ENCODE measurements at regions not wholly inside any gene's neighbourhood (a gene's known extent, or its start where the extent isn't known, plus 50 kb on each side); places are given as distances from the start of the nearest gene placed in this dataset.
"Not testable (repeated sequence)": the region's sequence is repeated elsewhere in the genome, so short reads cannot be mapped to it uniquely, and the experiment has no call there.

DNA sequence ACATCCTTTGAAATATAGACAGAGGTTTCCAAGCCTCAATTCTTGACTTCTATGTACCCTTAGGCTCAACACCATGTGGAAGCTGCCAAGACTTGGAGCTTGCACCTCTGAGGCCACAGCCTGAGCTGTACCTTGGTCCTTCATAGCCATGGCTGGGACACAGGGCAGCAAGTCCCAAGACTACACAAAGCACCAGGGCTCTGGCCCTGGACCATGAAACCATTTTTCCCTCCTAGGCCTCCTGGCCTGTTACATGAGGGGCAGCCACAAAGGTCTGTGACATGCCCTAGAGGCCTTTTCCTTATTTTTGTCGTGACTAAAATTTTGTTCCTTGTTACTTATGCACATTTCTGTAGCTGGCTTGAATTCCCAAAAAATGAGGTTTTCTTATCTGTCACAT, 953.1 kb upstream of the ADGRL4 start:
- no peak for DNase-seq

DNA sequence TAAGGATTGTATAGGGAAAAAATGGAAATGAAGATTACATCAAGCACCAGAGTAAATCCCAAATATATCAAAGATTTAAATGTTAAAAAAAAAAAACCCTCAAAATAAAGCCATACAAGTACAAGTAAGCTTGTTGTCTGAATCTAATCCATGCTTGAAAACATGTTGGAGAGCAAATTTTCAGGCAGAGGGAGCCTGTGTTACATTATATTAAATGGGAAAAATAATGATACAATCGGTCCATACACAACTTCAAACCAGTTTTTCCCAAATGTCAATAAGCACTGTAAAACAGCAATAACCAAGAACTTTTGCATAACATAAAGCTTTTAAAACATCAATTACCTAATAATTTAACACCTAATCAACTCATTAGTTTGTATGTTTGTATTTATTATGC, 949.4 kb upstream of the ADGRL4 start:
- DNase-seq = no peak

DNA sequence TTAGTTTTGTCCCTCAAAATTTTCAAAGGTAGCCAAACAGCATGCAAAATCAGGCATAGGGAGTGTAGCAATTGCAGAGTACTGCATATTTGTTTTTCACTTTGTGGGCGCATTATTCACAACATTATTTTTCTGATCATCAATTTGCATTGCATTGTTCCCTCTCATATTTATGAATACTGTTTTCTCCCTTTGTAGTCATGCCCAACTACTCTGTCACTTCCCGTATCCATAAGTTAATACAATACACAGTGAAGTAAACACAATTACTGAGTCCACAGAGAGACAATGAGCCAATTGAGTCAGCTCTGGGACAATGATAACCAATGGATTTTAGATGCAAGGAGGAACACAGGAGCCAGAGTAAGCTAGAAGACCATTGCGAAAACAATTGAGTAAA, 944.0 kb upstream of the ADGRL4 start:
- no peak for DNase-seq

DNA sequence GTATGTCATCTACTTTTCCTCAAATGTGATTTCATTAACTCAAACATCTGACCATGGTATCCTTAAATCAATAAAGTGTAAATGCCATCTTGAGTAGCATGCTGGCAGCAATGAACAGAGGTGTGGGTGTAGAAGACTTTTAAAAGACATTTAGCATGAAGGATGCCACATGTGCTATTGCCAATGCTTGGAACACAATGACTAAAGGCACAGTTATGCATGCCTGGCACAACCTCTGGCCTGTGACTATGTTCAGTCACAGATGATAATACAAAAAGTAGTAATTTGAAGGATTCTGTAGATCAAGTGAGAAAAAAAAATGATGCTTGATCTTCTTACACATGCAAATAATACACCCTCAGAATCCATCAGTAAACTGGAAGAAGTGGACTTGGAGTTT, 938.9 kb upstream of the ADGRL4 start:
- no peak for DNase-seq

DNA sequence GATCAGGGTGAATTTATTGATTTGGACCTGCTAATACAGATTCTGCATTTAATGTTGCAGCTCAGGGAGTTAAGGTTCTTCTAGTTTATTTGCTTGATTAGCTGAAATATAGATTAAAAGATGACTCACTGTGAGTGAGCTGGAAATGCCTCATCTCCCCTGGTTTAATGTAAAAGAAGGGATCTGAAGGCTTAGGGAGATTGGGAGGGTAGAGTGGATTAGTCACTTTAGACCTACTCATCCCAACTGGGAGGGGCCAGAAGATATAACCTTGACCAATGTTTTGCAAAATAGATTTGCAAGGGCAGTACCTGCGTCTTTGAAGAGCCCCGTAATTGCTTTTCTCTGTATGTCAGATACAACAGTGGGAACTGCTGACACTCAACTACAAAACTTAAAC, 922.8 kb upstream of the ADGRL4 start:
- DNase-seq = no peak

DNA sequence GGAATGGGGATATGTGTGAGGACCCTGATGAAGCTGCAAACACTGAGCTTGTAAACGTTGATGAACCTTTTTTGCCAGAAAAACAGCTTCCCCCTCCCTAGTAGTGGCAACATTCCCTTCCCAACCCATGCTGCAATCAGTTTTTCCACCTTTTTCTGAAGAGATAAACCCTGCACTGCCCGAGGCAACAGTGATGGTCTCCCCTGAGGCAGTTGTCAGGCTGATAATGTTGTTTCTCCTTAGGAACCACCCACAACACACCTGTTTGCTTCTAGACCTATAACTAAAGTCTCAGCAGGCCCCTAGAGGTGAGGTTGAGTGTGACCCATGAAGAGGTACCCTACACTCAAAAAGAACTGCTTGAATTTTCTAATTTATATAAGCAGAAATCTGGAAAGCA, 922.4 kb upstream of the ADGRL4 start:
- DNase-seq = no peak

DNA sequence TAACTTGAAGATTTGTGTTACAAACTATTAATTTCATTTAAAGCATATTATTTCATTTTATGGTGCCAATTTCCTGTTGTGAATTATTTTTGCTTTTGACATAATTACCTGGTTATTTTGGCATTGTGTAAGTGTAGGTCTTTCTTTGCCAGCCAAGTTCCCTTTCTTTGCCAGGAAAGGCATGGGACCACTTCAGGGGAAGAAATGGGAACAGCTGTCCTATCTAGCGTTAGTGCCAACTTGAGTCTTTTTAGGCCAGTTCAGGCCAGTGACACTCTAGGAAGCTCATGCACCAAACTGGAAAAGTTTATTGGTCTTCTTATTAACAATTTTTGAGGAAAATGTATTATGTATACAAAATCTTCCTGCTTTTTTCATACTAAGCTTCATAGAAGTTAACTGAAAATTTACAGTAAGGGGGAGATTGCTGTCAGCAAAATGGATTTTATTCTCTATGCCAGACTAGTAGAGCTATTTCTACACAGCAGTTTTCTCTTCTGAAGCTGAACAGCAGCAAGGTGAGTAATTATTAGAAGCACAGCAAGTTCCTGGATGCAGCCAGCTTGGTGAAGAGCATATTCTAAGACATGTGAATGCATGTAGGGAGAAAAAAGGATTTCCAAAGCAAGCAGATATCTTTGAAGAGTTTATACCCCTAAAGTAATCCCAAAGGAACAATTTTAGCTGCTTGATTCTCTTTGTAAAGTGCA, 914.6 kb upstream of the ADGRL4 start:
- no peak for DNase-seq

DNA sequence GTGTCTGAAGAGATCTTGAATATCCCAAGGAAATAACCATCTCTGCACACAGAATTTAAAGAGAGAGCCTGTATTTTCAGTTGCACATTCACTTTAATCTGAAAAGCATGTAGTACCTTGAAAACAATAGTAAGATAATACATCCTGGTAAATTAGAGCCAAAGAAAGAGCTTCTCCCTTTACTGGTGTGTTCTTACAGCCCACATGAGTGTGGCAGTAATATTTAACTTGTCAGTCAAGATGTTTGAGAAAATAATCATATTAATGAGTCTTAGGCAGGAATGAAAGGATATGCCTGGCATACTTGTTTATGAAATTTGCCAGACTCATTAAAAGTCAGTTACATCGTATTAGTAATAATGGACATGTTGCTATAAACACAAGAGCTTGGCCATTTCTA, 908.4 kb upstream of the ADGRL4 start:
- DNase-seq = no peak

DNA sequence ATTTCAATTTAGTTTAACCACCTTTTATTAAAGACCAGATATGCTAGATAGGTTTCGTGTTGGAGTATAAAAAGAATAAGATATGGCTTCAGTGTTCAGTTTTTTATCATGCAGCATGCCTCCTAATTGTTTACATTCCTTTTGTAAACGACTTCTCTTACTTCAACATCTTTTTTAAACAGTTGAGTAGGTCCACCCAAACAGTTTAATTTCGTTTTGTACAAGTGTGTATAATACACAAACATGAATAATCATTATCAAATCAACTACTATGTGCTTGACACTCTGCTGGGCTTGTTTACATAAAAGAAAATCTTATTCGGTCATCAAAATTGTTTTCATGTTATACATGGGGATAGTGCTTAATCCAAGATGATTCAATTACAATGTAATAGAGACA, 906.3 kb upstream of the ADGRL4 start:
- no peak for DNase-seq

DNA sequence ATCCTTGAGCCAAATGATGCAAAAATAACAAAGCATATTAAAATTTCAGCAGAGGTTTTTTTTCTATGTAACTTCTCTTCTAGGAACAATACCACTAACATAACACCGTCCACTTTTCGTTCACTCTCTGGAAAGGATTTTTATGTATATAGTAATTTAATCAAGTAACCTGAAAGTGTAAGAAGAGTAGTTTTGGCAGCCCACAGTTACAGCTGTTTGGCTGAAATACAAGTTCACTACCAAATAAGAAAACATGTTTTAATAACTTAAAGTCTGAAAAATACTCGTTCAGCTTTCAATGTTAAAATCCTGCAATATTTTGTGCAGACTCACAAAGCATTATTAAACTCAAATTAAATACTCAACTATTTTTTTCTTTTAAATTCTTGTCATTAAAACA, 896.8 kb upstream of the ADGRL4 start:
- no peak for DNase-seq

DNA sequence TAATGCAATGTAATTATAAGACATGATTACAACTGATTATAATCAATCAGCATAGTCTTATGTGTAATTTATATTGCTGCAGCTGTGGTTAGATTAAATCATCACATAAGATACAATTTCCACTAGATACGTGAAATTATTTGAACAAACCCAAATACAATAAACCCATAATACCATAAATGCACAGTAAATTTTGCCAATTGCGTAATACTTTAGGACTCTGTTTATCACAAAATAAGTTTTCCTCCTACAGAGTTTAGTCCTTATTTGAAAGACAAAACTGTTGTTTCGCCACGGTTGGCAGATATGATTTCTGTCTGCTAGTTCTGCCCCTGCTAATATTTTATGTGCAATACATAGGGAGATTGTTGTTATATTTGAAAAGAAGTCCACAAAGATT, 895.9 kb upstream of the ADGRL4 start:
- DNase-seq = no peak

DNA sequence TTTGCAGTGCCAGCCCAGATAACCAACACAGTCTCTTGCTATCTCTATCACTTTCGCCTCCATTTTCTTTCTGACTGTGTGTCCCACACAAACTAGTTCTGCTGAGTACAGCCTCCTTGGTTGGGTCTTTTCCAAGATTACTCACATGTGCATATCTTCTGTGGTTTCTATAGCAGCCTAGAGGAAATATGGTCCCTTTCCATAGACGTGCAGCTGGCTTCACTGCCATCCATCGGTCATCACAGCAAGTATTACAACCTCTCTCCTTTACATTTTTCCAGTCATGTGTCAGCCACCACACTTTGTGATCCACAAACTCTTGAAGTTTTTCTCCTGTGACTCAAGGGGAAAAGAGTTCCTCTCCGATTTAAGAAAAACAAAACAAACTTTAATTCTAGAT, 893.4 kb upstream of the ADGRL4 start:
- DNase-seq = no peak

DNA sequence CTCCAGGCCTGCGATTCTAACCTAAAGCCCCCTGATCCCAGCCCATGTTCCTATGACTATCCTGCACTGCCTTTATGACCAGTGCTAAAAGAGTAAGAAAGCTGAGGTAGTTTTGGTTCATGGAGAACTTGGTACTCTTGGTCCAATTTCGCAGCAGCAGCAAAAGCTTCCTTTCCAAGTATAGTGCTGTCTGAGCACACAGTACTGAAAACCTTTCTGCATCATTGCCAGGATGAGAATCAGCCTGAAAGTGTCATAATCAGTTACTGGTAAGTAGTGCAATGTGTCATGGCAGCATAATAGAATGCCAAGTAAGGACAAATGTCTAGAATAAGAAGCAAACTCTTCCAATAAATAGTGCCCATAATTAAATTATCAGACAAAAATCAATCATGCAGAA, 889.6 kb upstream of the ADGRL4 start:
- DNase-seq = no peak

DNA sequence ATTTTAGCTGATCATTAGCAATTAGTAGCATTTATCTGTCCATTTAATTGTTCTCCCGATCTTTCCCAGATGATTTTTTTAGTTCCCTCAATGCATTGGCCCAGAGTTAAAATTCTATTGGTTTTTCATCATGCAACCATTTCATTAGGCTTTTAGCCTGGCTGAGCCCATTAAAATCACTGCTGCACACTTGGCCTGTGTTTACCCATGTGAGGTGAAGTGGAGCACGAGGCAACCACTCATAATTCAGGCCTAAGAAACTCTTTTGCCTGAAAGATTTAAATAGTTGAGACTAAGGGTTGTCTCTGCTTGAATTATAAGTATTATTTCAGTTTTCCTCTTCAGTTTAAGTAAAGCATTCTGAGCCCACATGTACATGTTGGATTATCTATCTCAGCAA, 889.0 kb upstream of the ADGRL4 start:
- no peak for DNase-seq

DNA sequence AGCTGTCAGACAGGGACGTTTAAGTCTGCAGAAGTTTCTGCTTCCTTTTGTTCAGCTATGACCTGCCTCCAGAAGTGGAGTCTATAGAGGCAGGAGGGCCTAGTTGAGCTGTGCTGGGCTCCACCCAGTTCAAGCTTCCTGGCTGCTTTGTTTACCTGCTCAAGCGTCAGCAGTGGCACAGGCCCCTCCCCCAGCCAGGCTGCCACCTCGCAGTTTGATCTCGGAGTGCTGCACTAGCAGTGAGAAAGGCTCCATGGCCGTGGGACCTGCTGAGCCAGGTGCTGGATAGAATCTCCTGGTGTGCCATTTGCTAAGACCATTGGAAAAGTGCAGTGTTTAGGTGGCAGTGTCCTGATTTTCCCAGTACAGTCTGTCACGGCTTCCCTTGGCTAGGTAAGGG, 887.6 kb upstream of the ADGRL4 start:
- not testable (repeated sequence) for DNase-seq

DNA sequence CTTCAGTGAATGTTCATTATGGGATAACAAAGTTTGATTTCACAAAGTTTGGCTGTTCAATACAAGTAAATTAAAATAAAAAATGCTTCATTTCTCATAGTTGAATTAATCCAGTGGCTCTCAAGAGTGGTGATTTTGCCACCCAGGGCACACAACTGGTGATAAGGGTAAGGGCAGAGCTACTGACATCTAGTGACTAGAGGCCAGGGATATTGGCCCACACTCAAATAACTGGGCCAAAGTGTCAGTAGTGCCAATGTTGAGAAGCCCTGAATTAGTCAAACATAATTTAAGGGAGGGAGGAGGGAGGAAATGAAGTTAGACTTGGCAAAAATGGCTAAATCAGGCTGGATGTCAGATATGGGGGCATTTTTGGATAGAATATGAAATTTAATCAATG, 880.5 kb upstream of the ADGRL4 start:
- DNase-seq = no peak

DNA sequence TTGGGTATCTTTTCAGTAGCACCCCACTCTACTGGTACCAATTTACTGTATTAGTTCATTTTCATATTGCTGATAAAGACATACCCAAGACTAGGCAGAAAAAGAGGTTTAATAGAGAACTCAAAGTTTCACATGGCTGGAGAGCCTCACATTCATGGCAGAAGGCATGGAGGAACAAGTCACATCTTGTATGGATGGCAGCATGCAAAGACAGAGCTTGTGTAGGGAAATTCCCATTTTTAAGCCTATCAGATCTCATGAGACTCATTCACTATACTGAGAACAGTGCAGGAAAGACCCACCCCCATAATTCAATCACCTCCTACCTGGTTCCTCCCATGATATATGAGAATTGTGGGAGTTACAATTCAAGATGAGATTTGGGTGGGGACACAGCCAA, 878.6 kb upstream of the ADGRL4 start:
- DNase-seq = no peak

DNA sequence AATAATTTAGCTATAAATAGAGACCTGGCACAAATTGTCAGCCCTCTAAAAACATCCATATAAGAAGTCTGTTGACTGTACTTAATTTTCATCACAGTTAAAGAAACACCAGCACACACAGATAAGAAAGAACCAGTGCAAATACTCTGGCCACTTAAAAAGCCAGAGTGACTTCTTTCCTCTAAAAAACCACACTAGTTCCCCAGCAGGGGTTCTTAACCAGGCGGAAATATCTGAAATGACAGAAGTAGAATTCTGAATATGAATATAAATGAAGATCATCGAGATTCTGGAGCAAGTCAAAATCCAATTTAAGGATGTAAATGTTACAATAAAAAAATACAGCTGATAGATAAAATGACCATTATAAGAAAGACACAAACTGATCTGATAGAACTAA, 870.6 kb upstream of the ADGRL4 start:
- no peak for DNase-seq

DNA sequence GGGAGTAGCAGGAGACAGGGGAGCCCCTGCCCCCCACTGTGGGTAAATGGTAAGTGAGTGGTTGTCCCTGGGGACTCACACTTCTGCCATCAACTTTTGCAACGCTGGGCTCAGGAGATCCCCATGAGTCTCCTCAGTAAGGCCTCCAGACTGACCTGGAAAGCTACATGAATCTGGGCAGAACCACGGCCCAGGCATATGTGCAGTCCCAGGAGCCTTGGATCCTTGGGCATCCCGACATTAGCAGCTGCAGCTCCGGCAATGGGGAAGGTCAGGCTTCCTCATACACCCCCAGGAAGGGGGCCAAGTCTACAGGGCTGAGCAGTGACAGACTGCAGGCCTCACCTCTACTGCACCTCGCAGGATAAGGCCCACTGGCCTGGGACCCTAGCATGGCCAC, 868.7 kb upstream of the ADGRL4 start:
- no peak for DNase-seq

DNA sequence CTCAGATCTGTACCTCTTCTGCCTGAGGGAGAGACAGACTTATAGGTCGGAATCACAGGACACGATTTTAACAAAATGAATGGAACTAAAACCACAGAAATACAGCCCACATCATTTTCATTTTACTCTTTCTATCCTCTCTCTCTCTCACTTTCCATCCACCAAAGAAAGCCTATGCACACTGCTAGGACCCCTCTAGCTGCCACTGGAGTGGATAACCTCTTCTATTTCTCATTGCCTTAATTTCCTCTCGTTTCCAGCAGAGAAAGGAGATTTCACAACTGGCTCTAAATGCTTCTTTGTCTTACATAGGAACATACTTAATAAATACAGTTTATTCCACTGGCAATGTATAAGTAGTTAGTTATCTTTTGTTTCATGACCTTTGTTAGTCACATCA, 867.8 kb upstream of the ADGRL4 start:
- DNase-seq = no peak

DNA sequence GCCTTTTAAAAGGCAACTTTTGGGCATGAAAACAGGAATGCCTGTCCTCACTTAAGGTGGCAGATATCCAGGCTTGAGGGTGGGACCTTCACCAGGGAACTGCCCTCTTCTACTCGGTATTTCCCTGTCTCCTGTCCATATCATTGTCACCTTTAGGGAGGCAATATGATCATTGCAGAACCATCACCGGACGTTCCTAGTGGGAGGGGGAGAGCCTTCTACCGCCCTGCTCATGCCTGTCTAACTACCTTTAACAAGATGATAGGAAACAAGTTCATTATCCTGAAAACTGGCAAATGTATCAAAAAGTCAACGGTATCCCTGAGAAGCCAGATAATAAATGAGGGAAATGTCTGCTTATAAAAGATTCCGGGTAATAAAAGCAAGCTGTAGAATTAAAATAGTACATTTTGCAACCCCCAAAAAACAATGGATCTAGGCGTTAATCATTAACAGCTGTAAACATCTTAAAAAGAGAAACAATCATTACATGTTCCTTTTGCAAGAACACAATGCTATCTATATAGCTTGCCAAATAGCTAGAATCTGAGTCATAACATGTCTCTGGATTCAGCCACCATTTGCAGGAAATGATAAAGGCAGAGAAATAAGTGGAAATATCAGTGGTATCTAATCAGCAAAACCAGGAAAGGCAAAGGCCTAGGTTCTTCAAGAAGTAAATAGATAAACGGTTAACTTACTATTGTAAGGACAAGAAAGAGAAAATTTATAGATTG, 852.9 kb upstream of the ADGRL4 start:
- no peak for DNase-seq

DNA sequence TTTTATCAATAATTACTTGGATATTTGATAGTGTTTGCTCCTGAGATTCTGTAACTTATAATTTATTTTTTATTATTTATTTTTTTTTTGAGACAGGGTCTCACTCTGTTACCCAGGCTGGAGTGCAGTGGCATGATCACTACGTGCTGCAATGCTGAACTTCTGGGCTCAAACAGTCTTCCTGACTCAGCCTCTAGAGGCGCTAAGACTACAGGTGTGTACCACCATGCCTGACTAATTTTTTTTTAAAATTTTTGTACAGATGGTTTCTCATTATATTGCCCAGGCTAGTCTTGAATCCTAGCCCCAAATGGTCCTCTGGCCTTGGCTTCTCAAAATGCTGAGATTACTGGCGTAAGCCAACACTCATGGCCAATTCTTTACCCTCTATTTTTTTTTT, 845.5 kb upstream of the ADGRL4 start:
- DNase-seq = no peak

DNA sequence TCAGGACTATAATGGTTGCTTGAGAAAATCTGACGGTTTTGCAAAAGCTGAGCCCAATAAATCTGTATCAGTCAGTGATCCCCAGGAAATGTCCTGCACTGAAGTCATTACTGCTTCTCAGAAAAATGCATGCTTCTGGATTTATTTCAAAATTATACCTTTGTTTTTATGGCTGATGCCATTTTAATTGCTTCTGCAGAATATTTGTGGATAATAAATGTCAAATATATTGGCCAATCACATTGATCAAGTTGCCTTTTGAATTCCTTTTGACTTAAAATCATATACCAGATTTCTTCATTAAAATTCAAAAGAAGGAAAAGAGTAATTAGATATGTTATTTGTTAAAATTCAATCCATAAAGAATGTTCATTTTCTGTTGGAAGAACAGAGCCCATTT, 842.9 kb upstream of the ADGRL4 start:
- no peak for DNase-seq

DNA sequence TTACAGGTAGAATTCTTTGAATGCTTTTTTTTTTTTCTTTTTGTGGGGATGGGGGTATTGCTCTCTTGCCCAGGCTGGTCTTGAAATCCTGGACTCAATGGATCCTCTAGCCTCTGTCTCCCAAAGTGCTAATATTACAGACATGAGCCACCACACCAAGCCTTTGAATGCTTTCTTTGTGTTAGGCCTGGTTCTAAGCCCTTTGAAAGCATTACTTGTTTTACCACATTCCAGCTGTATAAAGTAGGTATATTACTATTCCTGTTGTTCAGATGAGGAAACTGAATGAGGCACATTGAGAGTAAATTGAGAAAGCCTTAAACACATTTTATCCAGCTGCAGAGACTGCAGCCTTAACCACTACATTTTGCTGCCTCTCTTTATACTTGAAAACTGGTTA, 841.8 kb upstream of the ADGRL4 start:
- DNase-seq = no peak

DNA sequence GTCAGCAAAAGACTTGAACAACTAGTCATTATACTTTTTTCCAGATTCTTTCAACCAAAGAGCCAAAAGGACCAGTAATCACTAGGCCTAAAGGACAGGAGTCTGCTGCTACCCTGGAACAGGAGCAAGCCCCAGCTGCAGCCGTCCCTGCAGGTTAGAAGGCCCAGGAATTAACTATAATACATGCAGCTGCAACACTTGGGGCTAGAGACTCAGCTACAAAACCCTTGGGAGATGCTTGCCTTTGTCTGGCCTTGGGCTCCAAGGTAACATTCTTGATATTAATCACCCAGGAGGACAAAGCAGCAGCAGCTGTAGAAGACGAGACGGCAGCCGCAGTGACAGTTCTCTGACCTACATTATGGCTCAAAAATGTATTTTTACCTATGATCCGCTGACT, 841.2 kb upstream of the ADGRL4 start:
- DNase-seq = no peak

All from suppressor macrophage treated with lipopolysaccharide for 4 hours (primary cell).